ENCODE measurements at regions not wholly inside any gene's neighbourhood (a gene's known extent, or its start where the extent isn't known, plus 50 kb on each side); places are given as distances from the start of the nearest gene placed in this dataset.

DNA sequence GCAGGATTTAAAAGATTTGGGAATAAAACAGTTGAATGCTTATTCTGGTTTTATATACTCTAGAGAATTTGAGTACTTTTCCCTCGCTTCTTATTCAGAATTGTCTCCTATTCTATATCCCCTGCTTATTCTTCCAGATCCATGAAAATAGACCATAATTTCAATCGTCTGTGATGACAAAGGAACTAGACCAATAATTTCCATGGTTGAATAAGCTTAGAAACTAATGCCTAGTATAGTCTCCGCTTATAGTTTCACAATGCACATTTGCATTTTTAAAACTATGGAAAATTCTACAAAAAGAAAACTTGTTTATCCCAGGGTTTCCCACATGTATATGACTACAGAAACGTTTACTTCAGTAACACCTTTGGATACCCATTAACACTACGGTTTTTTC is 247.4 kb upstream of the NR5A2 start:
- Histone ChIP-seq H3F3A (ENCODE audit: insufficient read depth, low read length, poor library complexity, severe bottlenecking) (no peaks in the 10 kb centered on the region), H3K27me3 (ENCODE audit: insufficient read depth, low read depth, low read length) (no peaks in the 10 kb centered on the region), H3K9ac (ENCODE audit: low read length) (no peak overlapping the region), H3K79me2 (replicated peaks; ENCODE audit: insufficient read depth, low read length) (no peaks in the 10 kb centered on the region), H4K20me1 (ENCODE audit: insufficient read depth) (no peaks in the 10 kb centered on the region), H3K9me2 (ENCODE audit: insufficient read depth, low read length) (no peaks in the 10 kb centered on the region), H3K27ac (ENCODE audit: low read length) (no peak overlapping the region), H2AFZ (ENCODE audit: low read depth, low read length) (no peak overlapping the region), H3K36me3 (ENCODE audit: insufficient read depth, low read length) (no peaks in the 10 kb centered on the region), H3K4me3 (ENCODE audit: low read length) (no peak overlapping the region), H3K4me2 (ENCODE audit: low read length) (no peak overlapping the region), H3K9me3 (ENCODE audit: low read length) (no peaks in the 10 kb centered on the region)
- TF ChIP-seq SMC3 (conservative IDR thresholded peaks at IDR 0.05; ENCODE audit: poor library complexity) (no peak), MXI1 (conservative IDR thresholded peaks at IDR 0.05; ENCODE audit: poor library complexity, severe bottlenecking) (no peak), POLR2AphosphoS5 (IDR thresholded peaks at IDR 0.05) (no peak)
- TF ChIP-seq, protein P1, sequence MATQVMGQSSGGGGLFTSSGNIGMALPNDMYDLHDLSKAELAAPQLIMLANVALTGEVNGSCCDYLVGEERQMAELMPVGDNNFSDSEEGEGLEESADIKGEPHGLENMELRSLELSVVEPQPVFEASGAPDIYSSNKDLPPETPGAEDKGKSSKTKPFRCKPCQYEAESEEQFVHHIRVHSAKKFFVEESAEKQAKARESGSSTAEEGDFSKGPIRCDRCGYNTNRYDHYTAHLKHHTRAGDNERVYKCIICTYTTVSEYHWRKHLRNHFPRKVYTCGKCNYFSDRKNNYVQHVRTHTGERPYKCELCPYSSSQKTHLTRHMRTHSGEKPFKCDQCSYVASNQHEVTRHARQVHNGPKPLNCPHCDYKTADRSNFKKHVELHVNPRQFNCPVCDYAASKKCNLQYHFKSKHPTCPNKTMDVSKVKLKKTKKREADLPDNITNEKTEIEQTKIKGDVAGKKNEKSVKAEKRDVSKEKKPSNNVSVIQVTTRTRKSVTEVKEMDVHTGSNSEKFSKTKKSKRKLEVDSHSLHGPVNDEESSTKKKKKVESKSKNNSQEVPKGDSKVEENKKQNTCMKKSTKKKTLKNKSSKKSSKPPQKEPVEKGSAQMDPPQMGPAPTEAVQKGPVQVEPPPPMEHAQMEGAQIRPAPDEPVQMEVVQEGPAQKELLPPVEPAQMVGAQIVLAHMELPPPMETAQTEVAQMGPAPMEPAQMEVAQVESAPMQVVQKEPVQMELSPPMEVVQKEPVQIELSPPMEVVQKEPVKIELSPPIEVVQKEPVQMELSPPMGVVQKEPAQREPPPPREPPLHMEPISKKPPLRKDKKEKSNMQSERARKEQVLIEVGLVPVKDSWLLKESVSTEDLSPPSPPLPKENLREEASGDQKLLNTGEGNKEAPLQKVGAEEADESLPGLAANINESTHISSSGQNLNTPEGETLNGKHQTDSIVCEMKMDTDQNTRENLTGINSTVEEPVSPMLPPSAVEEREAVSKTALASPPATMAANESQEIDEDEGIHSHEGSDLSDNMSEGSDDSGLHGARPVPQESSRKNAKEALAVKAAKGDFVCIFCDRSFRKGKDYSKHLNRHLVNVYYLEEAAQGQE (IDR thresholded peaks at IDR 0.05; ENCODE audit: borderline replicate concordance) = no peak

DNA sequence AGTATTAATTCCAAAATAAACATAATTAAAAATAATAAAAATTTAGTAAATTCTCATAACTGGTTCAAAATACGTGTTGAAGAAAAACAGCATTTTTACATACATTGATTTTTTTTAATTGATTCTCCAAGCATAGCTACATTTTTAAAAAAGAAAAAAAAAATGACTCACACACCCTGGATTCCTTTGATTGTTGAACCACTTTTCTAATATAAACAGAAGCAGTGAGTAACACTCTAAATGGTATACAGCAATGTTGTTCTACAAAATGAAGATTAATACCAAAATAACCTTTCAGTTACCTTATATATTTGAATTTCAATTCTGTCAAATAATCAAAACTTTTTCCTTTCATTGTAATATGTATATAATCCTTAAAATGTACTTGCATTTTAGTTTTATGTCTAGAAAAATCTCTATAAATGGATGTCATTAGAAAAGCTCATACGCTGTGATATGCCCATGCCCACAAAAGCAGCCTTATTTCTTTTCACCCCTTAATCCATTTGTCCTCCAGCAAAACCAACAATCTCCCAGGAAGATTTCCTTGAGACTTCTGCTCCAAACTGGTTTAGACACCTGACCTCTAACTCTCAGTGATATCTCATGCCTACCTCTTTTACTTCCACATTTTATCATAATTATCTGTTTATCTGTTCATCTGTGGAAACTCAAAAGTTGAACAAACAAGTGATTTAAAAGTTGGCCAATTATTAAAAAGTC is 246.4 kb upstream of the NR5A2 start:
- Histone ChIP-seq H3K9ac (ENCODE audit: low read length) (no peak overlapping the region), H3K4me3 (ENCODE audit: low read length) (no peak overlapping the region), H3K79me2 (replicated peaks; ENCODE audit: insufficient read depth, low read length) (no peaks in the 10 kb centered on the region), H3F3A (ENCODE audit: insufficient read depth, low read length, poor library complexity, severe bottlenecking) (no peaks in the 10 kb centered on the region), H2AFZ (ENCODE audit: low read depth, low read length) (no peak overlapping the region), H3K4me2 (ENCODE audit: low read length) (no peak overlapping the region), H3K27ac (ENCODE audit: low read length) (no peak overlapping the region), H3K36me3 (ENCODE audit: insufficient read depth, low read length) (no peaks in the 10 kb centered on the region), H3K27me3 (ENCODE audit: insufficient read depth, low read depth, low read length) (no peaks in the 10 kb centered on the region), H4K20me1 (ENCODE audit: insufficient read depth) (no peaks in the 10 kb centered on the region), H3K9me2 (ENCODE audit: insufficient read depth, low read length) (no peaks in the 10 kb centered on the region), H3K9me3 (ENCODE audit: low read length) (no peaks in the 10 kb centered on the region)
- TF ChIP-seq EP300 (conservative IDR thresholded peaks at IDR 0.05; ENCODE audit: poor library complexity, severe bottlenecking) (no peak), EZH2 (IDR thresholded peaks at IDR 0.05; ENCODE audit: borderline replicate concordance, insufficient read depth, low read length, poor library complexity, severe bottlenecking) (no peak), POLR2AphosphoS5 (IDR thresholded peaks at IDR 0.05) (no peak), MXI1 (conservative IDR thresholded peaks at IDR 0.05; ENCODE audit: poor library complexity, severe bottlenecking) (no peak), SMC3 (conservative IDR thresholded peaks at IDR 0.05; ENCODE audit: poor library complexity) (no peak), RAD21 (conservative IDR thresholded peaks at IDR 0.05) (no peak), TAF1 (IDR thresholded peaks at IDR 0.05; ENCODE audit: low read depth) (no peak)
- TF ChIP-seq, protein P2, sequence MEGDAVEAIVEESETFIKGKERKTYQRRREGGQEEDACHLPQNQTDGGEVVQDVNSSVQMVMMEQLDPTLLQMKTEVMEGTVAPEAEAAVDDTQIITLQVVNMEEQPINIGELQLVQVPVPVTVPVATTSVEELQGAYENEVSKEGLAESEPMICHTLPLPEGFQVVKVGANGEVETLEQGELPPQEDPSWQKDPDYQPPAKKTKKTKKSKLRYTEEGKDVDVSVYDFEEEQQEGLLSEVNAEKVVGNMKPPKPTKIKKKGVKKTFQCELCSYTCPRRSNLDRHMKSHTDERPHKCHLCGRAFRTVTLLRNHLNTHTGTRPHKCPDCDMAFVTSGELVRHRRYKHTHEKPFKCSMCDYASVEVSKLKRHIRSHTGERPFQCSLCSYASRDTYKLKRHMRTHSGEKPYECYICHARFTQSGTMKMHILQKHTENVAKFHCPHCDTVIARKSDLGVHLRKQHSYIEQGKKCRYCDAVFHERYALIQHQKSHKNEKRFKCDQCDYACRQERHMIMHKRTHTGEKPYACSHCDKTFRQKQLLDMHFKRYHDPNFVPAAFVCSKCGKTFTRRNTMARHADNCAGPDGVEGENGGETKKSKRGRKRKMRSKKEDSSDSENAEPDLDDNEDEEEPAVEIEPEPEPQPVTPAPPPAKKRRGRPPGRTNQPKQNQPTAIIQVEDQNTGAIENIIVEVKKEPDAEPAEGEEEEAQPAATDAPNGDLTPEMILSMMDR (IDR thresholded peaks at IDR 0.05; ENCODE audit: poor library complexity, severe bottlenecking) = no peak
- TF ChIP-seq, protein P1 (IDR thresholded peaks at IDR 0.05; ENCODE audit: borderline replicate concordance) = no peak

Measured in neural cell (in vitro differentiated cells).